NCI-H69 (cell line): ENCODE measurements at regions not wholly inside any gene's neighbourhood (a gene's known extent, or its start where the extent isn't known, plus 50 kb on each side); places are given as distances from the start of the nearest gene placed in this dataset.
A peak's percentile ranks its signal among the peaks of the same experiment; 100 is the strongest.

ENCODE experiments used
- DNase-seq: peaks from one replicate; lab custom pipeline; 2025; lab: John Stamatoyannopoulos, UW

DNA sequence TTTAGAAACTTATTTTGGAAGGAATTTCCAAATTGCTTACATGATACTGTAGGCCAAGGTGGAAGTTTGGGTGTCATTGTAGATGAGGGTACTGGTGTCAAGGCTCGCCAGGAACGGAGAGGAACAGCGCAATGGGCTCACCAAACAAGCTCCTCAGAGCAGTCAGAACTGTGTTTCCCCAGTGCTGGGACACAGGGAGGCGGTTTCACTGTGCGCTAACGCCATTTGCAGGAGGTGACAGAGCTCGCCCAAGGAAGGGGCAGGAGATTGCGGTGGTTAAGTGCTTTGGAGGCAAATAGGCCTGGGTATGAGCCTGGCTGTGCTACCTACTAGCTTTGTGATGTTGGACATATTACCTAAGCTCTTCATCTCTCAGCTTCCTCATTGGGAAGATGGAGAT is 57.3 kb downstream of the HHEX start:
- no peak for DNase-seq

DNA sequence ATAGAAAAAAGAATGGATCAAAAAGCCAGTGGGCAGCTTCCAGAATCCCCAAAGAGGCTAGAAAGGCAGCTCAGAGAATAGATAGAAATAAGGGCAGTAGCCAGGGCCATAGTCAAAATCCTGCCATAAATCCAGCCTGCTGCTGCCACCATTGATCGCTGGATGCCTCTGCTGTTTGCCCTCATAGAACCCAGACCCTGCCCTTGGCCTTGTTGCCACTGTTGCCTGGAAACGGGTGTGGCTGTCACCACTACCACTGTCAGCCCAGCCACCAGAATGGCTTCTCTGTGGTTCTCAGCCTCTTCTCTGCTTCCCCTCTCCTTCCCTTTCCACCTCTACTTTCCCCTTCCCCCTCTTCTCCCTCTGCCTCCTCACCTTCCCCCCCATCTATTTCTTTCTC is 57.8 kb downstream of the HHEX start:
- no peak for DNase-seq

- DNase-seq = no peak
Observed at GRCh38 chr10:92750791-92751533, 61.2 kb downstream of the HHEX start.

GRCh38 chr10:92751534-92751811 is 61.7 kb downstream of the HHEX start:
- no peak for DNase-seq

DNA sequence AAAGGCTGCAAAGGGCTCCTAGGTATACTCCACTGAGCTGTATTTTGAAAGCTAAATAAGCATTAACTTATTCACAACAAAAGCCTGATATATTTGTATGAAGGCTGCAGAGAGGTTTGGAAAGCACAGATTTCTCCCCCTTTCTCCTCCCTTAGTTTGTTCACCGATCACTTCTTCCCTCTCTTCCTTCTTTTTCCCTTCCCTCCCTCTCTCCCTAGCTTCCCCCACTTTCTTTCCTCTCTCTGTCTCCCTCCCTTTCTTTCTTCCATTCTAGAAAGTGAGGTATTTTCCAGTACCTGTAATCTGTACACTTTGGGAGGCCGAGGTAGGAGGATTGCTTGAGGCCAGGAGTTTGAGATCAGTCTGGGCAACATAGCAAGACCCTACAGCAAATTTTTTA is 62.1 kb downstream of the HHEX start:
- no peak for DNase-seq

DNA sequence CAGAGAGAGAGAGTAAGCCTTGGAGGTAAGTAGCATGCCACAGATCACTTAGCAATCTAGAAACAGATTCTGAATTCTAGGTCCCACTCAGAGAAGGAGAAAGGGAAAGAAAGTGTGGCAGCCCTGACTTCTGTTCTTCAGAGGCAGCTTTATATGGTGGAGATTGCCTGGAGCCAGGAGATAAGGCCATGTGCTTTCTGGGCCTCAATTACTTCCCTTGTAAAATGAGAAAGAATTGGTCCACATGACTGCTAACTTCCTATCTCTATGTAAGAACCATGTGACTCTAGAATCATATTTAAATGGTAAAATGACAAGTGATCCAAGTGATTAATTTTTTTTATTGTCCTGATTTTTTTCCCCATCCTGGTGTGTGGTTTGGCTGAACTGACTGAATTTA is 64.1 kb downstream of the HHEX start:
- DNase-seq = no peak

DNA sequence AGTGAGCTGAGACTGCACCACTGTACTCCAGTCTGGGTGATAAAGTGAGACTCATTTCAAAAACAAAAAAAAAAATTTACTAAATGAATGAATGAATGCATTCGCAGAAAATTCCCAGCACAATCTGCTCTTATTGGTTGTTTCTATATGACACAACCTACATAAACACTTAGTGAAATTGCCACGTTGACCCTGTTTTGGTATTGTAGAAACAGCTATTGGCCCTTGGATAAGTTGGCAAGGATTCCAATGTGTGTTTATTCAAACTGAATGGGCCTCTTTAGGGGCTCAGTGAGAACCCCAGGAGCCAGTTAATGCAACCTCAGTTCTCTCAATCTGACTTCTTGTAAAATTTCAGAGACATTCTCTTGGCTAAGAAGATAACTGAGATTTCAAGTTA is 66.0 kb downstream of the HHEX start:
- no peak for DNase-seq

DNA sequence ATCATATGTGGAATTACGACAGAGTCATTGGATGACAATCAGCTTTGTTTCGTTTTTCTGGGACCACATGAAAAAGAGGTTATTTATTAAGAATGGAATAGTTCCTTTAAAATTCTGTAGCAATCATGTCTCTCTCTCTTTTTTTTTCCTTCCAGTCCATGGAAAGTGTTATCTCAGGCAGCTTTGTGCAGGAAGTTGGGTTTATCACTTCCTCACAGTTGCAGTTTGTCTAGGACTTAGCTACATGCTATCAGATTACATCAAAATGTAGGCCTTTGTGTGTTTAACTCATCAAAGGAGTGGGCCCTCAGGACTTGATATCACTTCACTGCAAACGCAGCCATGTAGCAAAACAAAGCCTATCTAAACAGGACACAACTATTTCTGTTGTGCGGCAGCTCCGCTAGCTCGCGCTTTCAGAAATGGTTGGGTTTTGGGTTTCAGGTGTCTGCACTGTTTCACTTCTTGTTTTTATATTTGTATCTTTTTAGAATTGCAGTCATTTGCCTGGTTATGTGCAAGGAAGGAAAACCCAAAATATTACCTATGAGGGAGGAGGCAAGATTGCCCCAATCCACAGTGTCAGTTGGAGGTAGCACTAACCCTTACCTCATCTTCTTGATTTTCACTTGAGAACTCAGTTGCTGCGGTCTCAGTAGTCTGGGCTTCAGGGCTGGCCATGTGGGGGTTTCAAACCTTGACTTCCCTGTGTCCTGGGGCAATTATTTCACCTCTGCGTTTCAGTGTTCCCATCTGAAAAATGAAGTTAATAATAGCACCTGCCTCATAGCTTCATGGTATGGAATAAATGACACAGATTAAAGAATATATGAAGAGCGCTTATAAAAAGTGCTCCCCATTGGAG is 66.7 kb downstream of the HHEX start:
- DNase-seq = peak; percentile 45

- DNase-seq = peak; percentile 54
Observed at GRCh38 chr10:92757066-92757710, 67.4 kb downstream of the HHEX start.

DNA sequence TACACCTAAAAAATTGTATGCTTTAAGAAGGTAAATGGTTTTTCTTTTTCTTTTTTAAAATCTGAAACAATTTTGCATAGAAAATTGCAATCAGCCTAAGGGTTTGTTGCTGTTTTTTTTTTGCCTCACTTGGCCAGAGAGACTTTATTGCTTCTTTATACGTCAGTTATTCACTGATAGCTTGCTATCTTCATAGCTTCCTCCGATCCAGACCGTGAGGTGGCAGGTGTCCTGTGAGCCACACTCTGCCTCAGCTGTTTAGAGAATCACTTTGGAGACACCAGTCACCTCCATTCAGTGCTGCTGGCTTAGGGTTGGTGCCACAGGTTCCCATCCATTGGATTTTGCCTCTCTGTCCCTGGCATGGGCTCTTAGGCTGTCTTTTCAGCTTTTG is 68.0 kb downstream of the HHEX start:
- DNase-seq = no peak

- DNase-seq = no peak
Observed at GRCh38 chr10:92758594-92758993, 68.8 kb downstream of the HHEX start.

- no peak for DNase-seq
Observed at GRCh38 chr10:92760609-92761008, 70.9 kb downstream of the HHEX start.

DNA sequence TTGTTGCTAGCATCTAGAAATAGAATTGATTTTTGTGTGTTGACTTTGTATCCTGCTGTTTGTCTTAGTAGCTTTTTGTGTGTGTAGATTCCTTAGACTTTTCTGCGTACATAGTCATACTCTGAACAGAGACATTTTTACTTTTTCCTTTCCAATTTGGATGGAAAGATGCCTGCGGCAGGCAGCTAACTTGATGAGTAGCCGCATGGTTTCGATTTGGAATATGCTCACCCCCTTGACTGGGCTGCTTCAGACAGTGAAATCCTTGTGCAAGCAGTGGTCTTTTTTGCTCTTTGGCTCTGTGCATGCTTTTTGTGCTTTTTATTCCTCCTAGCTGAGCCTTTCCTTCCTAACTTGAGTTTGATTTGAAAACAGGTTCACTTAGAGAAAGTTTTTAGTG is 71.8 kb downstream of the HHEX start:
- no peak for DNase-seq

DNA sequence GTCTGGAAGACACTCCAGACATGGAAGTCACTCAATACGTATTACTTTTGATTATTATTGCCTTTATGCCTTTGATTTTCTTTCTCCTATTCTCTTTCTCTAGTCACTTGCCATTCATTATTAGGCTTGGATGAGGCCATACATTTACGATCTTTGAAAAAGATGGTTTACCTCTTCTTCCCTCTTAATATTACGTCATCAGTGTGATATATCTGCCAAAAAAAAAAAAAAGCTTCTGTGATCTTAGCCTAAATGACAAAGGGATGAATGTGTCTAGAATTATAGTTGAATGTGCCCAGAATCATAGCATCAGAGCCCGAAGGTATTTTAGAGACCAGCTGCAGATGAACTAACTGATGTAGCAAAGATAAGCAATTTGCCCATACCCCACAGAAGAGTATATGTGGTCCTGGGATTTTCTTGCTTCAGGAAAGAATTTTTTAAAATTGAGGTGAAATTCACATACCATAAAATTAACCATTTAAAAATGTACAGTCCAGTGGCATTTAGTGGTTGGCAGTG is 73.9 kb downstream of the HHEX start:
- DNase-seq = no peak

DNA sequence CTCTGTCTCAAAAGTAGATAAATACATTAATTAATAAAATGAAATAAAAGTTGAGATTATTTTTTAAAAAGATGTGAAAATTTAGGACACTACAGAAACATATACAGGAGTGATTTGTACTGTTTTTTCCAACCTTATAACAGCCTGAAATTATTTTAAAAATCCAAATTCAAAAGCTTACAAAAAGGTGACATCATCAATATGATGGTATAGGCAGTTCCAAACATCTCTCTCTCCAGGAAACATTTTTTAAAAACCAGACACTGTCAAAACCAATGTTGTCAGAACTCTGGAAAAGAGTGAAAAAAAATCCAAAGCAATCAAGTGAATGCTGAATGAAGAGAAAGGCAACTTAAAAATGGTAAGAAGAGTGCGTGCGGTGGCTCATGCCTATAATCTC is 76.7 kb downstream of the HHEX start:
- no peak for DNase-seq

- no peak for DNase-seq
Observed at GRCh38 chr10:92768104-92768503, 78.3 kb downstream of the HHEX start.

DNA sequence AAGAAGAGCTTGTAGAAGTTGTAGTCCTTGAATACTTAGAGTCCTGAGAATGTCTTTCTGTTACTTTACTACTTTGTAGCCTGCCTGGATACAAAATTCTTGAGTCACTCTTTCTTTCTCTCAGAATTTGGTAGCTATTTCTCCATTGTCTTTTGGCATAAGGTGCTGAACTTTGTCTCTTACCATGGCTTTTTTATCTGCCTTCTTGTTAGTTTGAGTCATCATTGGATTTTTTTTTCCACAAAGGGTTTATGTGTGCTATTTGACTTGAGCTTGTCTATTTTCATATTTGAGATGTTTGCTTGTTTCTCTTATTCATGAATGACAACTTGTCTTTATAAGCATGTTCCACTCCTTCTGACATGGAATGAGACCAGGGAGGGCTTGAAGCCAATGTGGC is 74.5 kb upstream of the EXOC6 start:
- DNase-seq = no peak

GRCh38 chr10:92778091-92778490 is 70.2 kb upstream of the EXOC6 start:
- no peak for DNase-seq

DNA sequence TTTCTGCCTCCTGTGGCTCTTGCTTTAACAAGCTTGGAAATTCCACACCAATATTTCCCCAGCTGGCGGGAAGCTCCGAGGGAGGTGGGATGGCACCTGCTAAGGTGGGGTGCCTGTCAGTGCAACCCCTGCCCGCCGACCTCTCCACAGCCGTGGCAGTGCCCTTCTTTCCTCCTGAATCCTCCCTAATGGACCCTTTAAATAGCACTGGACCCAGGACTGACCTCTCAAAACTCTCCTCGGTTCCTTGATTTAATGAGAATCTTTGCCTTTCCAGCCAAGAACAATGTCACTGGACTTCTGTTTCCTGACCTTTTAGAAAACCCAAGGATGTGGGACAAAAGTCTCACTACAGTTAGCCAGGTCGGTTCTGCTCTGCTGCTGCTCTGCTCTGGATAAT is 63.2 kb upstream of the EXOC6 start:
- no peak for DNase-seq

DNA sequence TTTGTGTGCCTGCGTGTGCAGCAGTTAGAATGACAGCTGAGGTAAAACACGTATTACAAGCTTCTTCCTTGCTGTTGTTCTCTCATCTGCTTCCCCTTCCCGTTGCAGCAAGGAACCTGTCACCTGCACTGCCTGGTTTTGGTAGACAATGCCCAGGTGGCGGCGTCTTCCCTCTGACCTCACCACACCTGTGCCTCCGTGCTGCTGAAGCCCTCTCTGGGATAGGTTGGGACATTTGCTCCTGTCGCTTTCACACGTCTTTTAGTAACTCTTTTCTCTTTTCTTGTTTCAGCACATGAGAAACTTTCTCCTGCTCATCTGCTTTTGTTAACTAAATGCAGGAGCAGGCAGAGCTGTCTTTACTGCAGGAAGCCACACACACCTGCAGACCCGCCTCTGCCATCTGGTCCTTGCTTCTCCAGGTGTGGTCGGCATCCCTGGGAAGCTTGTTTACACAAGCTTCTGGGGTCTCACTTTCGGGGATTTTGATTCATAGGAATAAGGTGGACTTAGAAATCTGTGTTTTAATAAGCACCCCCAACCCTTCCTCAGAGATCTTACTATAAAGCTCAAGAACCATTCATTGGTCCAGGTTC is 60.7 kb upstream of the EXOC6 start:
- DNase-seq = peak; percentile 71

- no peak for DNase-seq
Observed at GRCh38 chr10:92789067-92789466, 59.3 kb upstream of the EXOC6 start.

- no peak for DNase-seq
Observed at GRCh38 chr10:92789786-92790185, 58.5 kb upstream of the EXOC6 start.

GRCh38 chr10:92790440-92790839 is 57.9 kb upstream of the EXOC6 start:
- DNase-seq = no peak
